ENCODE measurements at regions not wholly inside any gene's neighbourhood (a gene's known extent, or its start where the extent isn't known, plus 50 kb on each side); places are given as distances from the start of the nearest gene placed in this dataset.

DNA sequence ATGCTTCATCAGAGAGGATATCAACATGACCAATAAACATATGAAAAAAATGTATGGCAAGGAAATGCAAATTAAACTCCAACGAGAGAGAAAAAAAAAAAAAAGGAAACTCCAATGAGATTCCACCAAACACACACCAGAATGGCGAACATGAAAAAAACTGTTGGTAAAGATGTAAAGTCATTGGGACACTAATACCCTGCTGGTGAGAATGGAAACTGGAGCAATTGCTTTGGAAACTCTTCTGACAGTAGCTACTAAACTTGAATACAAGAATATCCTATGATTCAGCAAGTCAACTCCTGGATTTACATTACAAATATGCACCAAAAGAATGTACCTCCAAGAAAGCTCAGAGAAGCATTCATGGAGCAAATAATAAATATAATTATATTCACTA is 260.7 kb upstream of the ECI2 start:
- H3K9me3 ChIP-seq (ENCODE audit: severe bottlenecking) = no peaks in the 10 kb centered on the region
- DNase-seq = no peak
- peaks cover 73% of the 10 kb centered on the region for H3K27me3 ChIP-seq (ENCODE audit: insufficient read depth, low read depth, severe bottlenecking)
- H3K36me3 ChIP-seq = no peaks in the 10 kb centered on the region
- no peak overlapping the region for H3K27ac ChIP-seq
- TF ChIP-seq, protein P1, sequence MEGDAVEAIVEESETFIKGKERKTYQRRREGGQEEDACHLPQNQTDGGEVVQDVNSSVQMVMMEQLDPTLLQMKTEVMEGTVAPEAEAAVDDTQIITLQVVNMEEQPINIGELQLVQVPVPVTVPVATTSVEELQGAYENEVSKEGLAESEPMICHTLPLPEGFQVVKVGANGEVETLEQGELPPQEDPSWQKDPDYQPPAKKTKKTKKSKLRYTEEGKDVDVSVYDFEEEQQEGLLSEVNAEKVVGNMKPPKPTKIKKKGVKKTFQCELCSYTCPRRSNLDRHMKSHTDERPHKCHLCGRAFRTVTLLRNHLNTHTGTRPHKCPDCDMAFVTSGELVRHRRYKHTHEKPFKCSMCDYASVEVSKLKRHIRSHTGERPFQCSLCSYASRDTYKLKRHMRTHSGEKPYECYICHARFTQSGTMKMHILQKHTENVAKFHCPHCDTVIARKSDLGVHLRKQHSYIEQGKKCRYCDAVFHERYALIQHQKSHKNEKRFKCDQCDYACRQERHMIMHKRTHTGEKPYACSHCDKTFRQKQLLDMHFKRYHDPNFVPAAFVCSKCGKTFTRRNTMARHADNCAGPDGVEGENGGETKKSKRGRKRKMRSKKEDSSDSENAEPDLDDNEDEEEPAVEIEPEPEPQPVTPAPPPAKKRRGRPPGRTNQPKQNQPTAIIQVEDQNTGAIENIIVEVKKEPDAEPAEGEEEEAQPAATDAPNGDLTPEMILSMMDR (IDR thresholded peaks at IDR 0.05; ENCODE audit: low read depth, low read length) = no peak
- H3K4me3 ChIP-seq (ENCODE audit: low read depth, low read length) = no peak overlapping the region

DNA sequence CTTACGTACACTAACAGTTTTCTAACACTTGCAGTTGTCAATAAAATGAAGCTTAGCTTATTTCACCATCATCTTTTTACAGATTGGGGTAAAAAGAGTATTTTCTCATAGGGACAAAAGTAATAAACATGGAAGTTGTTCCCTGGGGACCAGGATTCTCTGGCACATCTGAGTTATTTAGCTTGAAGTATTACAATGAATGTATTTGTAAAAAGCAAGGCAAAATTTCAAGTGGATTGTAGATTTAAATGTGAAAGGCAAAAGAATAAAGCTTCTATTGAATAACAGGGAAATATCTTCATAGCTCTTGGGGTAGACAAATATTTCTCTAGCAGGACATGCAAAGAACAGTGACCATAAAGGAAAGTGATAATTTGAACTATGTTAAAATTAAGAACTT is 260.0 kb upstream of the ECI2 start:
- Histone ChIP-seq H3K4me3 (ENCODE audit: low read depth, low read length) (no peak overlapping the region), H3K27ac (no peak overlapping the region), H3K36me3 (no peaks in the 10 kb centered on the region), H3K9me3 (ENCODE audit: severe bottlenecking) (no peaks in the 10 kb centered on the region), H3K27me3 (ENCODE audit: insufficient read depth, low read depth, severe bottlenecking) (peaks cover 72% of the 10 kb centered on the region)
- TF ChIP-seq, protein P1 (IDR thresholded peaks at IDR 0.05; ENCODE audit: low read depth, low read length) = no peak
- no peak for DNase-seq

DNA sequence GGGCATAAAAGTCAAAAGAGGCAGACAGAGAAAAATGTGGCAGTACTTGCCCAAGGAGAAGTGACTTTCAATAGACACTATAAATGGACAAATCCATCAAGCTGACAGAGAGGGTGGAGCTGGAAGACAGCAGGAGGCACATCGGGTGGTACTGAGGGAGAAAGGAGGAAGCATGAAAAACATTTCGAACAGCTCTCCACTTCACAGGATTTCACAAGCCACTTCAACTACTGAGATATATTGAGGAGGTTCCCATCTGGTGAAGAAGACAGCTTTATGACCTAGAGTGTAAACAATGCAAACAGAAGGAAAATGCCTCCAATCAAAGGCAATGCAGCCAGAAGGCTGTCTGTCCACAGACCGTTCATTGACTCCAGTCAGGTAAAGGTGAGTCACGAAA is 259.4 kb upstream of the ECI2 start:
- Histone ChIP-seq H3K27me3 (ENCODE audit: insufficient read depth, low read depth, severe bottlenecking) (peaks cover 69% of the 10 kb centered on the region), H3K9me3 (ENCODE audit: severe bottlenecking) (no peaks in the 10 kb centered on the region), H3K4me3 (ENCODE audit: low read depth, low read length) (no peak overlapping the region), H3K36me3 (no peaks in the 10 kb centered on the region), H3K27ac (no peak overlapping the region)
- DNase-seq = no peak
- TF ChIP-seq, protein P1 (IDR thresholded peaks at IDR 0.05; ENCODE audit: low read depth, low read length) = no peak

DNA sequence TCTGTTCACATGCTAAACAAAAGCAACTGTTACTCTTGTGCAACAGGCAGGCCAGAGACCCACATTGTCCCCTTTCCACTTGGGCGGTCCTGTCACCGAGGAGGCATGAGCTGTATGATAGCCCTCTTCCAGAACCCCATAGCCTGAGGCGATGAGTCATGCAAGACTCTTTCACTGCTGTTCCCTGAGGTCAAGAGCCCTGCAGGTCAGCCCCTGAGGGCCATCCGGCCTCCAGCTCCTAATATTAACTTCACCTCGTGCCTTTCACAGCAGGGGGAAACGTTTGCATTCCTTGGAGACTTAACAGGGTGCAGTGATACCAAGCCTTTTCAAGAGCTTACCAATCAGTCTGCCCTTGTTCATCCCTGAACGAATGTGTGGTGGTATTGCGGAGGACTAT is 253.3 kb upstream of the ECI2 start:
- Histone ChIP-seq H3K36me3 (no peaks in the 10 kb centered on the region), H3K9me3 (ENCODE audit: severe bottlenecking) (peaks cover 14% of the 10 kb centered on the region), H3K27me3 (ENCODE audit: insufficient read depth, low read depth, severe bottlenecking) (peaks cover 44% of the 10 kb centered on the region), H3K27ac (no peak overlapping the region), H3K4me3 (ENCODE audit: low read depth, low read length) (no peak overlapping the region)
- no peak for DNase-seq
- TF ChIP-seq, protein P1 (IDR thresholded peaks at IDR 0.05; ENCODE audit: low read depth, low read length) = no peak

DNA sequence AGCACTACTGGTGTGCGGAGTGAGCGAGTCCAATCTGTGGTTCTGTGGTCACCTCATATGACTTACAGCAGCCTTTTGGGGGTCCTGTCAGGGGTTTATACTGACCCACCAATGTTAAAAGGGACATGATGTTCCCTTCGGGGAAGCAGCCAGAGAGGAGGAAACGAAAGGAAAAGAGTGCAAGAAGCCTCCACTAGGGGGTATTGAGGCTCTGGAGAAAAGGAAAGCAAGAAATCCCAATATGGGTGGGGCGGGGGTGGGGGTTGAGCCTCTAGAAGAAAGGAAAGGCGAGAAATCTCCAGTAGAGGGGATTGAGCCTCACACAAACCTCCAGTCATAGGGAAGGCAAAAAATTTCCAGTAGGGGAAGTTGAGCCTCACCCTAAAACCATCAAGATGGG is 249.3 kb upstream of the ECI2 start:
- H3K27me3 ChIP-seq (ENCODE audit: insufficient read depth, low read depth, severe bottlenecking) = peaks cover 50% of the 10 kb centered on the region
- no peak overlapping the region for H3K27ac ChIP-seq
- TF ChIP-seq, protein P1 (IDR thresholded peaks at IDR 0.05; ENCODE audit: low read depth, low read length) = 0 out of 2 replicates have a peak, but pooled peaks have one; percentile 5
- no peak for DNase-seq
- peaks cover 28% of the 10 kb centered on the region for H3K9me3 ChIP-seq (ENCODE audit: severe bottlenecking)
- H3K36me3 ChIP-seq = no peaks in the 10 kb centered on the region
- no peak overlapping the region for H3K4me3 ChIP-seq (ENCODE audit: low read depth, low read length)

DNA sequence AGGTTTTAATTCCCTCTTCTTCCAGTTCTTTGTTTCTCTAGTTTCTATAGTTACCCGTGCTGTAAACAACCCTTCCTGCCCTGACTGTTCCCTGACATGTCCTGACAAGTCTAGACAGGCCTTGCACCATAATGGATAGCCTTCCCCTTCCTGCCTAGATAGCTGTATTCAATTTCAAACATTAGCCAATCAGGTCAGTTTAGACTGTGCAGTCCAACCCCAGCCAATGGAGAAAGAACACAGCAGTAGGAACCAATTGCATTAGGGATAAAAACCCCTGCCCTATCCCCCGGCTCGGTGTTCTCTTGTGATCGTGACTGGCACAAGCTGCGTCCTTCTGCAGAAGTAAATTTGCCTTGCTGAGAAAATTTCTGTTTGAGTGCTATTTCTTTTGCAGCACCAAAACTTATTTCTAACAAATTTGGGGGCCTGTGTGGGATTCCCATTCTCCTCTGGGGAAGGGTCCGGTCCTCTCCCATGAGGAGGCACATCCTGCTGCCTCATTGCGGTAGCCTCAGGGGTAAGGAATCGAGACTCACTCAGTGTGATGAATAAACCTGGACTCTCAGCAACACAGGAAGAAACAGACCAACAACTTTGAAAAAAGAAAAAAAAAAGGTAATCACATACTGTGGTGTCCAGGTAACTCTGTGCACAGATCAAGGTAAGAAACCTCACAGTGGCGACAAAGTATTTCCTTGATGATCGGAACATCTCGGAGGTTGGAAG is 248.7 kb upstream of the ECI2 start:
- H3K27ac ChIP-seq = no peak overlapping the region
- DNase-seq = no peak
- no peaks in the 10 kb centered on the region for H3K36me3 ChIP-seq
- peaks cover 28% of the 10 kb centered on the region for H3K9me3 ChIP-seq (ENCODE audit: severe bottlenecking)
- peaks cover 56% of the 10 kb centered on the region for H3K27me3 ChIP-seq (ENCODE audit: insufficient read depth, low read depth, severe bottlenecking)
- H3K4me3 ChIP-seq (ENCODE audit: low read depth, low read length) = no peak overlapping the region
- TF ChIP-seq, protein P1 (IDR thresholded peaks at IDR 0.05; ENCODE audit: low read depth, low read length) = no peak

Data from WERI-Rb-1 (cell line).